Sigmoid colon (tissue), 6 donors: ENCODE measurements at regions not wholly inside any gene's neighbourhood (a gene's known extent, or its start where the extent isn't known, plus 50 kb on each side); places are given as distances from the start of the nearest gene placed in this dataset.

Experiments used
- DNase-seq: peaks from one replicate; pipeline ENCODE4 v3.0.0-alpha.2; 2019
- H3K27ac ChIP-seq, 4 donors: fragments of 200-600 bp; sonication (generic); one replicate each; pipeline ENCODE4 v1.5.1; 2016 to 2019; ENCODE audit warnings: mild to moderate bottlenecking in 1 of 4
- H3K27me3 ChIP-seq, 3 donors: fragments of 200-600 bp; sonication (generic); one replicate each; pipeline ENCODE4 v1.5.1; 2019; ENCODE audit warnings: mild to moderate bottlenecking in 1 of 3
- H3K36me3 ChIP-seq, 4 donors: fragments of 200-600 bp; sonication (generic); one replicate each; pipeline ENCODE4 v1.5.1; 2016 to 2019
- H3K4me1 ChIP-seq, 4 donors: fragments of 200-600 bp; sonication (generic); one replicate each; pipeline ENCODE4 v1.5.1; 2017 to 2019
- H3K4me3 ChIP-seq, 4 donors: fragments of 200-600 bp; sonication (generic); one replicate each; pipeline ENCODE4 v1.5.1; 2017 to 2019; ENCODE audit warnings: mild to moderate bottlenecking in 2 of 4, moderate library complexity in 1 of 4
- H3K9me3 ChIP-seq, 4 donors: fragments of 200-600 bp in 3 of 4; sonication (generic) in 3 of 4; one replicate each; pipeline versions ENCODE4 v1.5.1 to v1.6.1; 2013 to 2019
- EP300 ChIP-seq, 4 donors: sonication (generic); formaldehyde crosslinking; IDR thresholded peaks; one replicate each; pipeline ENCODE4 v1.6.1; 2017; ENCODE audit warnings: antibody characterized with exemption in 4 of 4
- POLR2A ChIP-seq, 2 donors: fragments of 450-650 bp; IDR thresholded peaks; one replicate each; pipeline ENCODE4 v1.6.1; 2016; ENCODE audit warnings: antibody characterized with exemption in 2 of 2, mild to moderate bottlenecking in 2 of 2, moderate library complexity in 2 of 2
- POLR2AphosphoS5 ChIP-seq, 4 donors: sonication (generic); formaldehyde crosslinking; IDR thresholded peaks; one replicate each; pipeline ENCODE4 v1.6.1; 2017; ENCODE audit warnings: antibody characterized with exemption in 4 of 4
- WGBS, 2 donors: extraction: QIAGEN DNeasy Blood & Tissue Kit; methylation state at CpG; one replicate each; pipeline ENCODE4 v1.1.7; 2013; 5-methylcytosine and 5-hydroxymethylcytosine counted together
- intact Hi-C: fragments of 100-400 bp; cut with DNase I; formaldehyde crosslinking; loops from one replicate; pipeline ENCODE4 v1.15.1; 2023
- TF ChIP-seq, protein P1 (sequence below), 4 experiments: fragments of 450-650 bp in 3 of 4; fragments of 200-600 bp in 1 of 4; IDR thresholded peaks; one replicate each; pipeline ENCODE4 v1.5.1; 2016 to 2019; ENCODE audit warnings: antibody characterized with exemption in 4 of 4, mild to moderate bottlenecking in 3 of 4, moderate library complexity in 2 of 4
- donor health status: healthy with polysubstance abuse.
- donor health status: healthy.

DNA sequence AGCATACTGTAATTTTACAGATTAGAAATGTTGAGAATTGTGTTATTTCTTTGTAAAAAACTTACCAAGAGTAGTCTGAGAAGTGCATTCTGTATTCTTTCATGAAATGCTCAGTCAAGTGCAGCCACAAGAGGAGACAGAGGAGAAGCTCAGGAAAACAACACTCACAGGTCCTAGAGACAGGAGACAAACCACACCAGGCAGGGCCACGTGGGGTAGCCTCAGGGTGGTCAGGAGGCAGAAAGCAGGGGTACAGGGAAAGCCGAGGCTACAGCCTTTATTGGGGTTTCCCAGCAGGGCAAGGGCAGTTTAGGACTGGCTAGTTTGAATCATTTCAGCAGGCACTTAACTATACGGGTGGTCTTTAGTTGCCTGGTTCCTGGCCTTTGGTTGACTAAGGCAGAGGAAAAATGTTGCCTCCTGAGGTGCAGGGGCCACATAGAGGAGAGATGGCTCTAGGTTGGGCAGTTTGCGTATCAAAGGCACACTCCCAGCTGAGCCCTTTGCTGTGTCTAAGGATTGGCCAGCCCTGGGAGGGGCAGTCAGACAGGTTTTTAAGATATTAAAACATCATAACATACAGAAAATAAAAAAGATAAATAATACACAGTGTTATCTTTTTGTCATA is 230.9 kb upstream of the ANKRD55 start:
- Histone ChIP-seq H3K4me1 (peaks cover 0 to 20% (median 9%) of the 10 kb centered on the region in 4 donors), H3K27me3 (no peaks in the 10 kb centered on the region), H3K36me3 (no peaks in the 10 kb centered on the region), H3K4me3 (no peak overlapping the region), H3K27ac (no peak overlapping the region), H3K9me3 (no peaks in the 10 kb centered on the region)
- WGBS, 2 donors: 87 to 88% methylated on average over 4 of the region's 4 CpGs
- no peak for TF ChIP-seq POLR2AphosphoS5 (IDR thresholded peaks at IDR 0.05)
- TF ChIP-seq EP300 (IDR thresholded peaks at IDR 0.05): no peak
- TF ChIP-seq, protein P1, sequence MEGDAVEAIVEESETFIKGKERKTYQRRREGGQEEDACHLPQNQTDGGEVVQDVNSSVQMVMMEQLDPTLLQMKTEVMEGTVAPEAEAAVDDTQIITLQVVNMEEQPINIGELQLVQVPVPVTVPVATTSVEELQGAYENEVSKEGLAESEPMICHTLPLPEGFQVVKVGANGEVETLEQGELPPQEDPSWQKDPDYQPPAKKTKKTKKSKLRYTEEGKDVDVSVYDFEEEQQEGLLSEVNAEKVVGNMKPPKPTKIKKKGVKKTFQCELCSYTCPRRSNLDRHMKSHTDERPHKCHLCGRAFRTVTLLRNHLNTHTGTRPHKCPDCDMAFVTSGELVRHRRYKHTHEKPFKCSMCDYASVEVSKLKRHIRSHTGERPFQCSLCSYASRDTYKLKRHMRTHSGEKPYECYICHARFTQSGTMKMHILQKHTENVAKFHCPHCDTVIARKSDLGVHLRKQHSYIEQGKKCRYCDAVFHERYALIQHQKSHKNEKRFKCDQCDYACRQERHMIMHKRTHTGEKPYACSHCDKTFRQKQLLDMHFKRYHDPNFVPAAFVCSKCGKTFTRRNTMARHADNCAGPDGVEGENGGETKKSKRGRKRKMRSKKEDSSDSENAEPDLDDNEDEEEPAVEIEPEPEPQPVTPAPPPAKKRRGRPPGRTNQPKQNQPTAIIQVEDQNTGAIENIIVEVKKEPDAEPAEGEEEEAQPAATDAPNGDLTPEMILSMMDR (IDR thresholded peaks at IDR 0.05): no peak
- TF ChIP-seq POLR2A (IDR thresholded peaks at IDR 0.05): no peak
- no peak for DNase-seq
- intact Hi-C loops: no loop called here

GRCh38 chr5:56461584-56461983 is 228.5 kb upstream of the ANKRD55 start:
- no peaks in the 10 kb centered on the region for H3K27me3 ChIP-seq
- TF ChIP-seq, protein P1 (IDR thresholded peaks at IDR 0.05): no peak
- TF ChIP-seq EP300 (IDR thresholded peaks at IDR 0.05): no peak
- no peak for TF ChIP-seq POLR2AphosphoS5 (IDR thresholded peaks at IDR 0.05)
- TF ChIP-seq POLR2A (IDR thresholded peaks at IDR 0.05): no peak
- no peak for DNase-seq
- H3K36me3 ChIP-seq: no peaks in the 10 kb centered on the region
- 73 to 99% methylated on average over 4 of the region's 4 CpGs for WGBS, 2 donors
- no peaks in the 10 kb centered on the region for H3K9me3 ChIP-seq
- peaks cover 0 to 37% (median 19%) of the 10 kb centered on the region in 4 donors for H3K4me1 ChIP-seq
- no peak overlapping the region for H3K4me3 ChIP-seq
- H3K27ac ChIP-seq: no peak overlapping the region
- intact Hi-C loops: no loop called here

DNA sequence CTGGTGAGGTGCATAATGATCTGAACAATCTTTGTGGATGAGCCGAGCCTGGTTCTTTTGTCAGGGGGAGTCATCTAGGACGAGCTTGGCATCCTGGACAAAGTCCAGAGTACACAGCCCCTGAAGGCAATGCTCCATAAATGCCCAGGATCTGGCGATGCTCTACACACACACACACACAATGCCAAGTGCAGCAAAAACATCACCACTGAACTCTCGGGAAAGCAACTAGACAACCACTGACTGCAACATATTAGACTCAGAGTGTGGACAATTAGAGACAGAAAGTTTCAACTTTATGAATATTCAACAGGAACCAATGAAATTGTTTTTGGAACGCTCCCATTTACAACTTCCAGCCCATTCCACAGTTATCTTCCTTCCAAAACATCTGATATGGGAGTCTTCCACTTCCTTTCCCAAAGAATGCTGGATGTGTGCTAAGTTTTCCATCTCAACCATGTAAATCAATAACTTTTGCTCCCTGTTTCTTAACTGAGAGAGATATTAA is 227.6 kb upstream of the ANKRD55 start:
- peaks cover 0 to 37% (median 19%) of the 10 kb centered on the region in 4 donors for H3K4me1 ChIP-seq
- TF ChIP-seq POLR2A (IDR thresholded peaks at IDR 0.05) (no peak), POLR2AphosphoS5 (IDR thresholded peaks at IDR 0.05) (no peak), EP300 (IDR thresholded peaks at IDR 0.05) (no peak)
- TF ChIP-seq, protein P1 (IDR thresholded peaks at IDR 0.05): no peak
- intact Hi-C loops: no loop called here
- no peak overlapping the region for H3K4me3 ChIP-seq
- H3K36me3 ChIP-seq: no peaks in the 10 kb centered on the region
- no peaks in the 10 kb centered on the region for H3K27me3 ChIP-seq
- no peak overlapping the region for H3K27ac ChIP-seq
- no peaks in the 10 kb centered on the region for H3K9me3 ChIP-seq
- WGBS, 2 donors: 33 to 68% methylated on average over 5 of the region's 5 CpGs
- DNase-seq: no peak

DNA sequence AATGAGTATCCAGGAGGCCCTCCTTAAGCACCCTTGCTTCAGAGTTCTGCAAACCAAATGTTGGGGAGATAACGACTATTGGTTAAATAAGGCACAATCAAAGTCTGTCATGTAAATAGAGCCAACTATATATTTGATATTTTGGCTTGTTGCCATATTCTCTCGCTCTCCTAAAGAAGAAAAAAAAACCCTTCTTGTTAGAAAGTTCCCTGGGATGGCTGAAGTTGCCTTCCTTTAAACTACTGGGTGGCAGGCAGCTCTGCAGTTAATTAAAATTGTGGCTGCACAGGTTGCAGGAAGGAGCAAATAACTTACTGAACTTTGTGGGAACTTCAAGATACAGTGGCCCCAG is 227.0 kb upstream of the ANKRD55 start:
- no peaks in the 10 kb centered on the region for H3K36me3 ChIP-seq
- peaks cover 0 to 37% (median 19%) of the 10 kb centered on the region in 4 donors for H3K4me1 ChIP-seq
- DNase-seq: no peak
- H3K4me3 ChIP-seq: no peak overlapping the region
- no peaks in the 10 kb centered on the region for H3K27me3 ChIP-seq
- no peak overlapping the region for H3K27ac ChIP-seq
- H3K9me3 ChIP-seq: no peaks in the 10 kb centered on the region
- intact Hi-C loops: no loop called here
- 51 to 78% methylated on average over 2 of the region's 2 CpGs for WGBS, 2 donors
- TF ChIP-seq POLR2AphosphoS5 (IDR thresholded peaks at IDR 0.05) (no peak), EP300 (IDR thresholded peaks at IDR 0.05) (no peak)
- TF ChIP-seq, protein P1 (IDR thresholded peaks at IDR 0.05): no peak
